SU-DHL-6 (cell line): ENCODE measurements at regions not wholly inside any gene's neighbourhood (a gene's known extent, or its start where the extent isn't known, plus 50 kb on each side); places are given as distances from the start of the nearest gene placed in this dataset.

ENCODE experiments used
- EZH2phosphoT487 ChIP-seq: fragments of 200-600 bp; sonication (generic), shearing (Covaris generic); conservative IDR thresholded peaks from 2 replicates; pipeline ENCODE4 v1.6.1; 2018; ENCODE audit warnings: mild to moderate bottlenecking, antibody characterized with exemption, low read length, moderate library complexity, mixed read lengths
- TF ChIP-seq, protein P1 (sequence below): fragments of 200-600 bp; sonication (generic); IDR thresholded peaks from one replicate; pipeline ENCODE4 v1.5.1; 2017; ENCODE audit warnings: antibody characterized with exemption, mild to moderate bottlenecking, low read length, moderate library complexity; ENCODE audit not compliant: insufficient read depth, poor library complexity, severe bottlenecking

- no peak for TF ChIP-seq EZH2phosphoT487
- TF ChIP-seq, protein P1, sequence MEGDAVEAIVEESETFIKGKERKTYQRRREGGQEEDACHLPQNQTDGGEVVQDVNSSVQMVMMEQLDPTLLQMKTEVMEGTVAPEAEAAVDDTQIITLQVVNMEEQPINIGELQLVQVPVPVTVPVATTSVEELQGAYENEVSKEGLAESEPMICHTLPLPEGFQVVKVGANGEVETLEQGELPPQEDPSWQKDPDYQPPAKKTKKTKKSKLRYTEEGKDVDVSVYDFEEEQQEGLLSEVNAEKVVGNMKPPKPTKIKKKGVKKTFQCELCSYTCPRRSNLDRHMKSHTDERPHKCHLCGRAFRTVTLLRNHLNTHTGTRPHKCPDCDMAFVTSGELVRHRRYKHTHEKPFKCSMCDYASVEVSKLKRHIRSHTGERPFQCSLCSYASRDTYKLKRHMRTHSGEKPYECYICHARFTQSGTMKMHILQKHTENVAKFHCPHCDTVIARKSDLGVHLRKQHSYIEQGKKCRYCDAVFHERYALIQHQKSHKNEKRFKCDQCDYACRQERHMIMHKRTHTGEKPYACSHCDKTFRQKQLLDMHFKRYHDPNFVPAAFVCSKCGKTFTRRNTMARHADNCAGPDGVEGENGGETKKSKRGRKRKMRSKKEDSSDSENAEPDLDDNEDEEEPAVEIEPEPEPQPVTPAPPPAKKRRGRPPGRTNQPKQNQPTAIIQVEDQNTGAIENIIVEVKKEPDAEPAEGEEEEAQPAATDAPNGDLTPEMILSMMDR: no peak
Observed at GRCh38 chr7:115293628-115294240, 371.8 kb downstream of the MDFIC start.
